ENCODE measurements at regions not wholly inside any gene's neighbourhood (a gene's known extent, or its start where the extent isn't known, plus 50 kb on each side); places are given as distances from the start of the nearest gene placed in this dataset.
"Not testable (repeated sequence)": the region's sequence is repeated elsewhere in the genome, so short reads cannot be mapped to it uniquely, and the experiment has no call there.

- no peak for DNase-seq (ENCODE audit: extremely low read depth in 1 of 2, low read depth in 1 of 2)
Observed at GRCh38 chr3:187849016-187849654, 103.9 kb upstream of the BCL6 start.

- DNase-seq (ENCODE audit: extremely low read depth in 1 of 2, low read depth in 1 of 2), result no peak
Observed at GRCh38 chr3:187850258-187850921, 105.1 kb upstream of the BCL6 start.

GRCh38 chr3:187852842-187853730, 107.8 kb upstream of the BCL6 start:
- no peak for DNase-seq (ENCODE audit: extremely low read depth in 1 of 2, low read depth in 1 of 2)

GRCh38 chr3:187855131-187855530, 109.9 kb upstream of the BCL6 start:
- no peak for DNase-seq (ENCODE audit: extremely low read depth in 1 of 2, low read depth in 1 of 2)

GRCh38 chr3:187856555-187856954, 111.3 kb upstream of the BCL6 start:
- DNase-seq (ENCODE audit: extremely low read depth in 1 of 2, low read depth in 1 of 2), result no peak

- DNase-seq (ENCODE audit: extremely low read depth in 1 of 2, low read depth in 1 of 2), result no peak
Observed at GRCh38 chr3:187858041-187858440, 112.8 kb upstream of the BCL6 start.

- DNase-seq (ENCODE audit: extremely low read depth in 1 of 2, low read depth in 1 of 2), result no peak
Observed at GRCh38 chr3:187858711-187859110, 113.4 kb upstream of the BCL6 start.

GRCh38 chr3:187862701-187863277, 117.5 kb upstream of the BCL6 start:
- DNase-seq (ENCODE audit: extremely low read depth in 1 of 2, low read depth in 1 of 2), result not testable (repeated sequence)

- no peak for DNase-seq (ENCODE audit: extremely low read depth in 1 of 2, low read depth in 1 of 2)
Observed at GRCh38 chr3:187870360-187871203, 125.3 kb upstream of the BCL6 start.

- no peak for DNase-seq (ENCODE audit: extremely low read depth in 1 of 2, low read depth in 1 of 2)
Observed at GRCh38 chr3:187871204-187871591, 125.9 kb upstream of the BCL6 start.

- no peak for DNase-seq (ENCODE audit: extremely low read depth in 1 of 2, low read depth in 1 of 2)
Observed at GRCh38 chr3:187871848-187872247, 126.6 kb upstream of the BCL6 start.

GRCh38 chr3:187873843-187874242, 128.6 kb upstream of the BCL6 start:
- no peak for DNase-seq (ENCODE audit: extremely low read depth in 1 of 2, low read depth in 1 of 2)

- DNase-seq (ENCODE audit: extremely low read depth in 1 of 2, low read depth in 1 of 2), result no peak
Observed at GRCh38 chr3:187875863-187876262, 130.6 kb upstream of the BCL6 start.

- no peak for DNase-seq (ENCODE audit: extremely low read depth in 1 of 2, low read depth in 1 of 2)
Observed at GRCh38 chr3:187878772-187879518, 133.7 kb upstream of the BCL6 start.

- no peak for DNase-seq (ENCODE audit: extremely low read depth in 1 of 2, low read depth in 1 of 2)
Observed at GRCh38 chr3:187880441-187880840, 135.2 kb upstream of the BCL6 start.

GRCh38 chr3:187880851-187881250, 135.6 kb upstream of the BCL6 start:
- no peak for DNase-seq (ENCODE audit: extremely low read depth in 1 of 2, low read depth in 1 of 2)

GRCh38 chr3:187888701-187889100, 143.4 kb upstream of the BCL6 start:
- DNase-seq (ENCODE audit: extremely low read depth in 1 of 2, low read depth in 1 of 2), result no peak

GRCh38 chr3:187889106-187889505, 143.8 kb upstream of the BCL6 start:
- DNase-seq (ENCODE audit: extremely low read depth in 1 of 2, low read depth in 1 of 2), result no peak

- DNase-seq (ENCODE audit: extremely low read depth in 1 of 2, low read depth in 1 of 2), result no peak
Observed at GRCh38 chr3:187889601-187890404, 144.5 kb upstream of the BCL6 start.

All from activated CD8-positive, alpha-beta memory T cell treated with anti-CD3 and anti-CD28 coated beads for 1 hour (primary cell).